OCI-LY1 (cell line): ENCODE measurements at regions not wholly inside any gene's neighbourhood (a gene's known extent, or its start where the extent isn't known, plus 50 kb on each side); places are given as distances from the start of the nearest gene placed in this dataset.

Experiments used
- H2AFZ ChIP-seq: fragments of 200-600 bp; sonication (generic), shearing (Covaris generic); 2 replicates; pipeline ENCODE4 v1.6.0; 2014; ENCODE audit warnings: antibody characterized with exemption, mild to moderate bottlenecking, low read length
- H3F3A ChIP-seq: fragments of 200-600 bp; sonication (generic), shearing (Covaris generic); 2 replicates; pipeline ENCODE4 v1.6.0; 2014; ENCODE audit warnings: mild to moderate bottlenecking, antibody characterized with exemption, low read length, moderate library complexity; ENCODE audit not compliant: insufficient read depth
- H3K27ac ChIP-seq: fragments of 200-600 bp; sonication (generic); 2 replicates; pipeline ENCODE4 v1.5.1; 2014; ENCODE audit warnings: low read length, mixed run types, mild to moderate bottlenecking, low read depth; ENCODE audit not compliant: poor library complexity, severe bottlenecking
- H3K27me3 ChIP-seq: fragments of 200-600 bp; sonication (generic); 2 replicates; pipeline ENCODE4 v1.6.0; 2014; ENCODE audit warnings: antibody characterized with exemption, mild to moderate bottlenecking, low read length, moderate library complexity; ENCODE audit not compliant: insufficient read depth
- H3K36me3 ChIP-seq: fragments of 200-600 bp; sonication (generic); 2 replicates; pipeline ENCODE4 v1.6.1; 2014; ENCODE audit warnings: mild to moderate bottlenecking, antibody characterized with exemption, low read length, moderate library complexity, mixed read lengths; ENCODE audit not compliant: insufficient read depth
- H3K4me1 ChIP-seq: fragments of 200-600 bp; sonication (generic); 2 replicates; pipeline ENCODE4 v1.5.1; 2014; ENCODE audit warnings: mild to moderate bottlenecking, low read length, moderate library complexity; ENCODE audit not compliant: insufficient read depth, severe bottlenecking
- H3K4me2 ChIP-seq: fragments of 200-600 bp; sonication (generic), shearing (Covaris generic); 2 replicates; pipeline ENCODE4 v1.6.1; 2014; ENCODE audit warnings: low read length
- H3K4me3 ChIP-seq: fragments of 200-600 bp; sonication (generic); 2 replicates; pipeline ENCODE4 v1.5.1; 2014; ENCODE audit warnings: low read length, low read depth, mild to moderate bottlenecking, mixed read lengths; ENCODE audit not compliant: poor library complexity, severe bottlenecking
- H3K79me2 ChIP-seq: fragments of 200-600 bp; shearing (Covaris generic); 2 replicates; pipeline ENCODE4 v1.6.1; 2016; ENCODE audit warnings: mixed run types, low read length, mixed read lengths; ENCODE audit not compliant: insufficient read depth
- H3K9ac ChIP-seq: fragments of 200-600 bp; sonication (generic), shearing (Covaris generic); 2 replicates; pipeline ENCODE4 v1.6.1; 2014; ENCODE audit warnings: mild to moderate bottlenecking, low read length, mixed read lengths
- H3K9me2 ChIP-seq: fragments of 200-600 bp; sonication (generic), shearing (Covaris generic); 2 replicates; pipeline ENCODE4 v1.6.1; 2014; ENCODE audit warnings: low read depth, mild to moderate bottlenecking, low read length, mixed read lengths
- H3K9me3 ChIP-seq: fragments of 200-600 bp; shearing (Covaris generic); 2 replicates; pipeline ENCODE4 v1.6.1; 2014; ENCODE audit warnings: low read length, mixed read lengths
- H4K20me1 ChIP-seq: fragments of 200-600 bp; sonication (generic), shearing (Covaris generic); 2 replicates; pipeline ENCODE4 v1.6.0; 2016; ENCODE audit warnings: mild to moderate bottlenecking, low read length; ENCODE audit not compliant: insufficient read depth
- CTCF ChIP-seq: fragments of 200-600 bp; sonication (generic), shearing (Covaris generic); IDR thresholded peaks from 2 replicates; pipeline ENCODE4 v1.5.1; 2017; ENCODE audit warnings: mild to moderate bottlenecking, antibody characterized with exemption, low read length, moderate library complexity, mixed read lengths
- EZH2 ChIP-seq: fragments of 200-600 bp; sonication (generic), shearing (Covaris generic); IDR thresholded peaks from 2 replicates; pipeline ENCODE4 v1.8.0; 2017; ENCODE audit warnings: borderline replicate concordance, mixed run types, mild to moderate bottlenecking, antibody characterized with exemption, low read length, moderate library complexity, mixed read lengths

- H3K9me3 ChIP-seq = no peaks in the 10 kb centered on the region
- no peak for TF ChIP-seq EZH2
- no peak for TF ChIP-seq CTCF
Observed at GRCh38 chr7:119685906-119686305, 587.1 kb upstream of the KCND2 start.

DNA sequence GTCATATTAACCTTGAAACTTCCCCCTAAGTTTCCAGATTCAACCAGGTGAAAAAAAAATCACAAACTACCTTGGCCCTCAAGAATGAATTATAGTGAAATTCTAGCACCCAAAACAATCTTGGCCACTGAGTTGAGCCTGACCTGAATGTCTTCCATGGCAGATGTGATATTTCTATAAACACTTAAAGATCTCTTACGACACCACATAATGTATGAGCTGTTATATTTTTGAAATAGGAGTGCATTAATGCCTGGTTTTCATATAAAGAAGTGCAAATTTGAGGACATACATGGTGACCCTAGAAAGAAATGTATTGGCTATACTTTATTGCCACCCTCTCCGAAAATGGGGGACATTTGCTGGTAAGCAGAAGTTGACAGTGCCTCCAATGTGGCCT is 584.1 kb upstream of the KCND2 start:
- H3F3A ChIP-seq = no peaks in the 10 kb centered on the region
- no peak overlapping the region for H3K4me3 ChIP-seq

More at GRCh38 chr7:119685906-119686305, 587.1 kb upstream of the KCND2 start:
- Histone ChIP-seq H3K4me2 (no peak overlapping the region), H3K9me2 (peaks cover 2% of the 10 kb centered on the region; the same call in 1 of the 2 replicates), H3F3A (no peaks in the 10 kb centered on the region), H3K4me1 (no peaks in the 10 kb centered on the region), H4K20me1 (no peaks in the 10 kb centered on the region), H3K9ac (no peak overlapping the region), H3K4me3 (no peak overlapping the region), H3K79me2 (no peaks in the 10 kb centered on the region), H2AFZ (no peak overlapping the region), H3K36me3 (no peaks in the 10 kb centered on the region), H3K27me3 (no peaks in the 10 kb centered on the region), H3K27ac (no peak overlapping the region)

DNA sequence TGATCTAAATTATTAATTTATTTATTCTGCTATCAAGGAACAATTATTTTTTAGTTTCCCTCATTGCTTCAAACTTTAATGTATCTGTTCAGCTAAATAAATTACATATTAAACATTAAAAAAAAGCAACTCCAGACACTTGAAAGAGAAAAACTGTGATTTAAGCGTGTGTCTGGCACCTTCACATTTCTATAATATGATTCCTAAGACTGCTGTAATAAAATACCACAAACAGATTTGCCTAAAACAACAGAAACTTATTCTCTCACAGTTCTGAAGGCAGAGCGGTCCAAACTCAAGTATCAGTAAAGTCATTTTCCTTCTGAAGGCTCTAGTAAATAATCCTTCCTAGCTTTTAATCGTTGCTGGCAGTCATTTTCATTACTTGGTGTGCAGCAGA is 580.4 kb upstream of the KCND2 start:
- Histone ChIP-seq H3K4me3 (no peak overlapping the region), H3K9me2 (no peaks in the 10 kb centered on the region), H3F3A (no peaks in the 10 kb centered on the region), H3K36me3 (no peaks in the 10 kb centered on the region), H3K9me3 (no peaks in the 10 kb centered on the region), H3K27ac (no peak overlapping the region), H2AFZ (no peak overlapping the region), H3K4me1 (no peaks in the 10 kb centered on the region), H3K4me2 (no peak overlapping the region), H3K79me2 (no peaks in the 10 kb centered on the region), H4K20me1 (no peaks in the 10 kb centered on the region), H3K9ac (no peak overlapping the region), H3K27me3 (no peaks in the 10 kb centered on the region)
- TF ChIP-seq CTCF (no peak), EZH2 (no peak)

More for the DNA sequence above, 584.1 kb upstream of the KCND2 start:
- H3K4me2 ChIP-seq = no peak overlapping the region
- H3K79me2 ChIP-seq = no peaks in the 10 kb centered on the region
- TF ChIP-seq EZH2 (no peak), CTCF (no peak)
- no peaks in the 10 kb centered on the region; the same call in 1 of the 2 replicates for H3K9me2 ChIP-seq
- H3K27me3 ChIP-seq = no peaks in the 10 kb centered on the region
- H3K4me1 ChIP-seq = no peaks in the 10 kb centered on the region
- no peak overlapping the region for H2AFZ ChIP-seq
- H3K36me3 ChIP-seq = no peaks in the 10 kb centered on the region
- H3K27ac ChIP-seq = no peak overlapping the region
- H3K9me3 ChIP-seq = no peaks in the 10 kb centered on the region
- H4K20me1 ChIP-seq = no peaks in the 10 kb centered on the region
- no peak overlapping the region for H3K9ac ChIP-seq
